ENCODE measurements at regions not wholly inside any gene's neighbourhood (a gene's known extent, or its start where the extent isn't known, plus 50 kb on each side); places are given as distances from the start of the nearest gene placed in this dataset.

- Histone ChIP-seq H3K4me3 (ENCODE audit: low read depth in 1 of 2, low read length in 1 of 2) (no peak overlapping the region), H3K9me3 (no peaks in the 10 kb centered on the region), H3K4me1 (ENCODE audit: control insufficient read depth in 1 of 2, insufficient read depth in 1 of 2, low read depth in 1 of 2, low read length in 1 of 2) (no peaks in the 10 kb centered on the region), H3K27me3 (no peaks in the 10 kb centered on the region), H3K27ac (no peak overlapping the region), H3K36me3 (no peaks in the 10 kb centered on the region)
- TF ChIP-seq CTCF (IDR thresholded peaks at IDR 0.05) = no peak
These were observed 742.8 kb upstream of the TBX3 start for GRCh38 chr12:115426732-115427131.

DNA sequence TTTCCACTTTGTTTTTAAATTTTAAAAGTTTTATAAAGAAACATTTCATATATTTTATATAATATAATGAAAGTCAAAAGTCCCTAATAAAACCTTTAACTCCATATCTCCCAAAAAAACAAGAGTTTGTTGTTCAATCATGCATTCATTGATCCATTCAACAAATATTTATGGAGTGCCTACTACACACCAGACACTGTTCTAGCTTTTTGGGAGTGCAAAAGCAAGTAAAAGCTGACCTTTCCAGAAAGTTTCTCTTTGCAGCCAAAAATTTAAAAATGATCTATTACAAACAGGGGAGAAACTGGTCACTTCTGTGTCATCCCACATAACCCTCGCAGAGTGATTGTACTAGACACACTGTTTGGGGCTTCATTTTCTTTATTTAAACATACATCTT is 740.0 kb upstream of the TBX3 start:
- no peak for TF ChIP-seq CTCF (IDR thresholded peaks at IDR 0.05)
- no peak overlapping the region for H3K4me3 ChIP-seq (ENCODE audit: low read depth in 1 of 2, low read length in 1 of 2)
- H3K9me3 ChIP-seq = no peaks in the 10 kb centered on the region
- H3K27ac ChIP-seq = no peak overlapping the region
- no peaks in the 10 kb centered on the region for H3K36me3 ChIP-seq
- H3K4me1 ChIP-seq (ENCODE audit: control insufficient read depth in 1 of 2, insufficient read depth in 1 of 2, low read depth in 1 of 2, low read length in 1 of 2) = no peaks in the 10 kb centered on the region
- no peaks in the 10 kb centered on the region for H3K27me3 ChIP-seq

- TF ChIP-seq CTCF (IDR thresholded peaks at IDR 0.05) = no peak
These were observed 739.6 kb upstream of the TBX3 start for GRCh38 chr12:115423546-115423987.

GRCh38 chr12:115422845-115423545 is 739.0 kb upstream of the TBX3 start:
- Histone ChIP-seq H3K36me3 (no peaks in the 10 kb centered on the region), H3K4me3 (ENCODE audit: low read depth in 1 of 2, low read length in 1 of 2) (no peak overlapping the region), H3K4me1 (ENCODE audit: control insufficient read depth in 1 of 2, insufficient read depth in 1 of 2, low read depth in 1 of 2, low read length in 1 of 2) (no peaks in the 10 kb centered on the region), H3K27ac (no peak overlapping the region), H3K27me3 (no peaks in the 10 kb centered on the region), H3K9me3 (no peaks in the 10 kb centered on the region)
- TF ChIP-seq CTCF (IDR thresholded peaks at IDR 0.05) = no peak

More at GRCh38 chr12:115423546-115423987, 739.6 kb upstream of the TBX3 start:
- H3K4me1 ChIP-seq (ENCODE audit: control insufficient read depth in 1 of 2, insufficient read depth in 1 of 2, low read depth in 1 of 2, low read length in 1 of 2) = no peaks in the 10 kb centered on the region
- H3K27ac ChIP-seq = no peak overlapping the region
- no peaks in the 10 kb centered on the region for H3K27me3 ChIP-seq
- H3K9me3 ChIP-seq = no peaks in the 10 kb centered on the region
- H3K36me3 ChIP-seq = no peaks in the 10 kb centered on the region
- H3K4me3 ChIP-seq (ENCODE audit: low read depth in 1 of 2, low read length in 1 of 2) = no peak overlapping the region

DNA sequence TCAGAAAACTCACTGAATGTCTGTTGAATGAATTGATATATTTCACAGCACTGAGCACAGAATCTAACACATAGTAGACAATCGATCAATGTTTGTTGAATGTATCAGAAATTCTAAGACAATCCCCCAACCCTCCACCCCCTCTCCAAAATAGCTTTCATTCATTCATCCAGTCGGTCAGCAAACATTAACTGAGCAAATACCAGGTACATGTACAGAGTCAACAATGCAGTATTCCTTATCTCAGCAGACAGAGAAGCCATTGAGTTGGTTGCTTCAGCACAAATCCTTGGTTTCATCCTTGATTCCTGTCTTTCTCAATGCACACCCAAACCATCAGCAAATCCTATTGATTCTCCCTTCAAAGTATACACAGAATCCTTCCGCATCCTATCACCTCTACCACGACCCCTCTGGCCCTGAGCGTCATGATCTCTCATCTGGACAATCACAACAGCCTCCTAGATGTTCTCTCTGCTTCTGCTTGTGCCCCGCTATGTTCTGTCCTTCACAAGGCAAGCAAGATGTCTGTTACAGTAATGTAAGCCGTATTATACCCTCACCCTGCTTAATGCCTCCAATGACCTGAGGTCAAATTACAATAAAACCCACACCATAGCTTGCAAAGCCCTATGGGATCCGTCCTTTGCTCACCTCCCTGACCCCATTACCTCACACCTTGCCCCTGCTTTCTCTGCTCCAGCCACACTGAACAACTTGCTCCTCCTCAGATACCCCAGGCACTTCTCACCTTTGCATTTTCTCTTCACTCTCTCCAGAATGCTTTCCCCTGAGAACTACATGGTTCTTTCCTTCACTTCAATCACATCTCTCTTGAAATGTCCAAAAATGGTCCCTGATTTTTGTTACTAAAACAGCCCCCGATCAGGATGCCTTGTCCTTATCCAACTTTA is 738.1 kb upstream of the TBX3 start:
- Histone ChIP-seq H3K36me3 (no peaks in the 10 kb centered on the region), H3K9me3 (no peaks in the 10 kb centered on the region)
- no peak for TF ChIP-seq CTCF (IDR thresholded peaks at IDR 0.05)

More for the DNA sequence above, 738.1 kb upstream of the TBX3 start:
- H3K4me3 ChIP-seq (ENCODE audit: low read depth in 1 of 2, low read length in 1 of 2) = no peak overlapping the region
- no peaks in the 10 kb centered on the region for H3K4me1 ChIP-seq (ENCODE audit: control insufficient read depth in 1 of 2, insufficient read depth in 1 of 2, low read depth in 1 of 2, low read length in 1 of 2)
- H3K27ac ChIP-seq = no peak overlapping the region
- no peaks in the 10 kb centered on the region for H3K27me3 ChIP-seq
